Spleen (tissue), 7 donors: ENCODE measurements at regions not wholly inside any gene's neighbourhood (a gene's known extent, or its start where the extent isn't known, plus 50 kb on each side); places are given as distances from the start of the nearest gene placed in this dataset.

Experiments used
- POLR2A ChIP-seq, 3 donors: fragments of 450-650 bp; IDR thresholded peaks; one replicate each; pipeline ENCODE4 v1.5.1; 2017; ENCODE audit warnings: antibody characterized with exemption in 3 of 3, mild to moderate bottlenecking in 1 of 3
- POLR2AphosphoS5 ChIP-seq, 3 donors: sonication (generic); formaldehyde crosslinking; IDR thresholded peaks; one replicate each; pipeline ENCODE4 v1.5.1; 2017; ENCODE audit warnings: antibody characterized with exemption in 3 of 3
- TF ChIP-seq, protein P1 (sequence below), 11 experiments: fragments of 200-600 bp in 7 of 11; fragments of 450-650 bp in 4 of 11; sonication (generic) in 4 of 11; IDR thresholded peaks in 8 of 11; conservative IDR thresholded peaks in 3 of 11; 1 replicate in 7 of 11; 2 replicates in 4 of 11; pipeline versions ENCODE4 v1.4.0 to v1.8.0; 2016 to 2021; ENCODE audit warnings: antibody characterized with exemption in 11 of 11, inconsistent platforms in 4 of 11, mild to moderate bottlenecking in 1 of 11
- donor health status: DM: no; HTN: no; CAD: no; lungs with moderate emphysema.
- donor health status: DM: no; HTN: no; CAD: no.
- donor health status: DM: no; HTN: no; CAD: no.

- TF ChIP-seq, protein P1, sequence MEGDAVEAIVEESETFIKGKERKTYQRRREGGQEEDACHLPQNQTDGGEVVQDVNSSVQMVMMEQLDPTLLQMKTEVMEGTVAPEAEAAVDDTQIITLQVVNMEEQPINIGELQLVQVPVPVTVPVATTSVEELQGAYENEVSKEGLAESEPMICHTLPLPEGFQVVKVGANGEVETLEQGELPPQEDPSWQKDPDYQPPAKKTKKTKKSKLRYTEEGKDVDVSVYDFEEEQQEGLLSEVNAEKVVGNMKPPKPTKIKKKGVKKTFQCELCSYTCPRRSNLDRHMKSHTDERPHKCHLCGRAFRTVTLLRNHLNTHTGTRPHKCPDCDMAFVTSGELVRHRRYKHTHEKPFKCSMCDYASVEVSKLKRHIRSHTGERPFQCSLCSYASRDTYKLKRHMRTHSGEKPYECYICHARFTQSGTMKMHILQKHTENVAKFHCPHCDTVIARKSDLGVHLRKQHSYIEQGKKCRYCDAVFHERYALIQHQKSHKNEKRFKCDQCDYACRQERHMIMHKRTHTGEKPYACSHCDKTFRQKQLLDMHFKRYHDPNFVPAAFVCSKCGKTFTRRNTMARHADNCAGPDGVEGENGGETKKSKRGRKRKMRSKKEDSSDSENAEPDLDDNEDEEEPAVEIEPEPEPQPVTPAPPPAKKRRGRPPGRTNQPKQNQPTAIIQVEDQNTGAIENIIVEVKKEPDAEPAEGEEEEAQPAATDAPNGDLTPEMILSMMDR (IDR thresholded peaks at IDR 0.05 in 8 of 11, conservative IDR thresholded peaks at IDR 0.05 in 3 of 11) = no peak
- TF ChIP-seq POLR2A (IDR thresholded peaks at IDR 0.05) (no peak), POLR2AphosphoS5 (IDR thresholded peaks at IDR 0.05) (no peak)
Observed at GRCh38 chr4:137106733-137107132, 425.6 kb downstream of the PCDH18 start.
